GM18508 (cell line): ENCODE measurements at regions not wholly inside any gene's neighbourhood (a gene's known extent, or its start where the extent isn't known, plus 50 kb on each side); places are given as distances from the start of the nearest gene placed in this dataset.
"Not testable (repeated sequence)": the region's sequence is repeated elsewhere in the genome, so short reads cannot be mapped to it uniquely, and the experiment has no call there.

ENCODE experiments used
- ATAC-seq: cut with Tn5 transposase; IDR thresholded peaks from one replicate; pipeline ENCODE4 v1.9.1; 2021; ENCODE audit warnings: moderate number of reproducible peaks; ENCODE audit not compliant: insufficient read depth, unreplicated experiment

DNA sequence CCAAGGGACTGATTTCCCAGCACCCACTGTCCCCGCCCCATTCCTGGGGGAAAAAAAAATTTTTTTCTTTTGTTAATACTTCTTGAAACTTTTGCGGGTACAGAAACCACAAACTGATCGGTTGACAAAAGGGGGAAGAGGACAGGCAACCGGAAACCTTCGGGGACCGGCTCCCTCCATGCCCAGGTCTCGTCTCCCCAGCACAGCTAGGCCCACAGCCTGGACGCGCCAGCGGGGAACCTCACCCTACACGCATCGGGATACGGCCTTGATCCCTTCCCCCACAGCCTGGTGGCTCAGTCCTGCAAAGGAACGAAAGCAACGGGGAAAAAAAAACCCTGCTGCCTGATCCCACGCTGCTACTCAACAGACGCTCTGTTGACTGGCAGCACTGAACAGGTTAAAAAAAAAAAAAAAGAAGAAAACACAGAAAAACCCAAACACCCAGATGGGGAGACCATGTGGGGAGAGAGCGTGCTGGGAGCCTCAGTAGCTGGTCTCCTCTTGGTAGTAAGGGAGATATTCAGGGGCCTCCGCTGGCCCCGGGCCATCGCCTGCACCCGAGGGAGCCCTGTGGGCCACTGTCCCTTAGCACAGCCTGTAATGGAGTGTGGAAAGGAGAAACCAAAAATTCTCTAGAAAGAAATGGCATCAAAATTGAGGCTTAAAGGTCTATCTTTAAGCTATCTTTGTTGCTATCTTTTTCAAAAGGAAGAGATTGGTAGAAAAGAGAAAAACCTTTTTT, 185.7 kb downstream of the POTEC start:
- not testable (repeated sequence) for ATAC-seq

DNA sequence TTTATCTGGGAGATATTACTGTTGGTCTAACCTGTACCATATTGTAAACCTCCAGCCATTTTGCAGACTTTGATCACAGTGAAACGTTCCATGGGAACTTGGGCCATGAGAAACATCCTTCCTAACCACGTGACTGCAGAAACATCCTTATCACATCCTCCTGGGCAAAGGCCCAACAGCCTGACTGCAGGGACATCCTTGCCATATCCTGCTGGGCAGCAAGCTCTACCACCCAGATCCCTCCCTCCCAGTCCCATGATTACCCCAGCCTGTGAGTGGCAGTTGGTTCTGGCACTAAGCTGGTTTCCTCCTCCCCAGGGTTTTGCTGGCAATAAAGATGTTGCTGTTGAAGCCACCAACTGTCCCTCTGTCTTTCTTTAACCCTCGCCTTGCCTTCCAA, 201.2 kb downstream of the POTEC start:
- ATAC-seq: not testable (repeated sequence)

DNA sequence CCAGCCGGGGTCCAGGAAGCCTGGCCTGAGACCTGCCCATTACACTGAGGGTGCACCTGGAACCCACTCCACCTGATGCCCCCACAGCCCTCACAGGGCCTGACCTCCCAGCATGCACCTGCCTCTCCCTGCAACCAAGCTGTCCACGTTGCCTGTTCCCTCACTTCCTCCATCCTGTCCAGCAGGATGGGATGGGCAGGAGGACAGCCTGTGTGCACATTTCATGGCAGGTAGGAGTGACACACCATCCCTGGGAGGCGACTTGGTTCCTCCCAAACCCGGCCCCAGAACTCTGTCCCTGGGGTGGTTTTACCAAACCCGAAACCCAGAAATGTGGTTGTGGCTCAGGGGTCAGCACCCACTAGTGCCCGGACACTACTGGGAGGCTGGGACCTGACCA, 203.8 kb upstream of the ZNF519 start:
- ATAC-seq: not testable (repeated sequence)

DNA sequence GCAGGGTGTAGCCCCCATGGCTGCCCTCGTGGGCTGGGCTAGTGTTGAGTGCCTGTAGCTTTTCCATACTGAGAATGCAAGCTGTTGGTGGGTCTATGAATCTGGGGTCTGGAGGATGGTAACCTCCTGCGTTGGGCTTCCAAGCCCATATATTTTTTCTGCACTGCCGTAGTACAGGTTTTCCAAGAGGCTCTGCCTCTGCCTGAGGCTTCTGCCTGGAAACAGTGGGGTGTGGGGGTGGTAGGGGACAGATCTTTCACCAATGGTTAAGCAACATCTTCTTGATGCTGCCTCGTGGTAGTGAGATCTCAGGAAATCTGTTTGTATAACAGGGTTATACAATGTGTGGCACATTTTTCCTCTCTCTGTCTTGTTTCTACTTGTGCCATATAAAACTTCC, 189.0 kb upstream of the ZNF519 start:
- not testable (repeated sequence) for ATAC-seq

DNA sequence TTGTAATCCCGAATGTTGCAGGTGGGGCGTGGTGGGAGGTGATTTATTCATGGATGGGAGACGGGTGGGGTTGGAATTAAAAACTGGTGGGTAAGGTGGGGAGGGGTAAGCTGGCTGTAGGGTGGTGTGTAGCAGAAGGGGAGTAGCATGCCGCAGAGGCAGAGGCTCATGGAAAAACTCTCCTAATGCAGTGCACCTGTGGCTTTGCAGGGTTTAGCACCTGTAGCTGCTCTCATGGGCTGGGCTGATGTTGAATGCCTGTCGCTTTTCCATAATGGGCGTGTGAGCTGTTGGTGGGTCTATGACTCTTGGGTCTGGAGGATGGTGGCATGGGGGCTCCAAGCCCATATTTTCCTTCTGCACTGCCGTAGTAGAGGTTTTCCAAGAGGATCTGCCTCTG, 169.0 kb upstream of the ZNF519 start:
- ATAC-seq: not testable (repeated sequence)

DNA sequence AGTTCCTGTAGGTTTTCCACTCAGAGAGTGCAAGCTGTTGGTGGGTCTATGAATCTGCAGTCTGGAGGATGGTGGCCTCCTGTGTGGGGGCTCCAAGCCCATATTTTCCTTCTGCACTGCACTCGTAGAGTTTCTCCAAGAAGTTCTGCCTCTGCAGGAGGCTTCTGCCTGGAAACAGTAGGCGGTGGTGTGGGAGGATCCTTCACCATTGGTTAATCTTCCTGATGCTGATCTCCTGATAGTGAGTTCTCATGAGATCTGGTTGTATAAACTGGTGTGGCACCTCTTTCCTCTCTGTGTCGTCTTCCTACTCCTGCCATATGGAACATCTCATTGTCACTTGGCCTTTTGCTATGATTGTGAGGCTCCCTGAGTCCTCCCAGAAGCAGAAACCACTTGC, 162.8 kb upstream of the ZNF519 start:
- not testable (repeated sequence) for ATAC-seq

DNA sequence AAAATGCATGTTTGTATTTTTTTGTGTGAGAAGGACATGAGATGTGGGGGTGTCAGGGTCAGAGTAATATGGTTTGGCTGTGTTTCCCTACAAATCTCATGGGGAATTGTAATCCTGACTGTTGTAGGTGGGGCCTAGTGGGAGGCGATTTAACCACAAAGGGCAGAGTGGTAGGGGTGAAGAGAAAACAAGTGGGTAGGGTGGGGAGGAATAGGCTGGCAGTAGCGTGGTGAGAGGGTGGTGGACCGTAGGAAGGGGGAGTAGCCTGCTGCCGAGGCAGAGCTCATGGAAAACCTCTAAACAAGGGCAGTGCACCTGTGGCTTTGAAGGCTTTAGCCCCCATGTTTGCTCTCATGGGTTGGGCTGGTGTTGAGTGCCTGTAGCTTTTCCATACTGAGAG, 152.8 kb upstream of the ZNF519 start:
- ATAC-seq: no peak

DNA sequence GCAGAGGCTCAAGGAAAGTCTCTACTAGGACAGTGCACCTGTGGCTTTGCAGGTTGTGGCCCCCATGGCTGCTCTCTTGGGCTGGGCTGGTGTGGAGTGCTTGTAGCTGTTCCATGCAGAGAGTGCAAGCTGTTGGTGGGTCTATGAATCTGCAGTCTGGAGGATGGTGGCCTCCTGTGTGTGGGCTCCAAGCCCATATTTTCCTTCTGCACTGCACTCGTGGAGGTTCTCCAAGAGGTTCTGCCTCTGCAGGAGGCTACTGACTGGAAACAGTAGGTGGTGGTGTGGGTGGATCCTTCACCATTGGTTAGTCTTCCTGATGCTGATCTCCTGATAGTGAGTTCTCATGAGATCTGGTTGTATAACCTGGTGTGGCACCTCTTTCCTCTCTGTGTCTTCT, 143.2 kb upstream of the ZNF519 start:
- ATAC-seq: not testable (repeated sequence)

DNA sequence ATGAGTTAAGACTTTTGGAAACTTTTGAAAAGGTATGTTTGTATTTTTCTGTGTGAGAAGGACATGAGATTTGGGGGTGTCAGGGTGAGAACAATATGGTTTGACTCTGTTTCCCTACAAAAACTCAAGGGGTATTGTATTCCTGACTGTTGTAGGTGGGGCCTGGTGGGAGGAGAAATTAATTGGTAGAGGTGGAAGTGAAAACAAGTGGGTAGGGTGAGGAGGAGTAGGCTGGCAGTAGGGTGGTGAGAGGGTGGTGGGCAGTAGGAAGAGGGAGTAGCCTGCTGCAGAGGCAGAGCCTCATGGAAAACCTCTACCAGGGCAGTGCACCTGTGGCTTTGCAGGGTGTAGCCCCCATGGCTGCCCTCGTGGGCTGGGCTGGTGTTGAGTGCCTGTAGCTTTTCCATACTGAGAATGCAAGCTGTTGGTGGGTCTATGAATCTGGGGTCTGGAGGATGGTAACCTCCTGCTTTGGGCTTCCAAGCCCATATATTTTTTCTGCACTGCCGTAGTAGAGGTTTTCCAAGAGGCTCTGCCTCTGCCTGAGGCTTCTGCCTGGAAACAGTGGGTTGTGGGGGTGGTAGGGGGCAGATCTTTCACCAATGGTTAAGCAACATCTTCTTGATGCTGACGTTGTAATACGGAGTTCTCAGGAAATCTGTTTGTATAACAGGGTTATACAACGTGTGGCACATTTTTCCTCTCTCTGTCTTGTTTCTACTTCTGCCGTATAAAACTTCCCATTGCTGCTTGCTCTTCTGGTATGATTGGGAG, 133.6 kb upstream of the ZNF519 start:
- not testable (repeated sequence) for ATAC-seq

DNA sequence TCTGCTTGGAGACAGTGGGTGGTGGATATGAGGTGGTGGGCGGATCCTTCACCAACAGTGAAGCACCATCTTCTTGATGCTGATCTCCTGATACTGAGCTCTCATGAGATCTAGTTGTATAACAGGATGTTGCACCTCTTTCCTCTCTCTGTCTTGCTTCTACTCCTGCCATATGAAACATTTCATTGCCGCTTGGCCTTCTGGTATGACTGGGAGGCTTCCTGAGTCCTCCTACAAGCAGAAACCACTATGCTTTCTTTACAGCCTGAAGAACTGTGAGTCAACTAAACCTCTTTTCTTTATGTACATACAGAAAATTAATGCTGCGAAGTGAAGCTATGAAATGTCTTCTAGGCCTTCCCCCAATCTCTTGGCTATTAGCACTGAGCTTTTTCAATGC, 130.6 kb upstream of the ZNF519 start:
- not testable (repeated sequence) for ATAC-seq

DNA sequence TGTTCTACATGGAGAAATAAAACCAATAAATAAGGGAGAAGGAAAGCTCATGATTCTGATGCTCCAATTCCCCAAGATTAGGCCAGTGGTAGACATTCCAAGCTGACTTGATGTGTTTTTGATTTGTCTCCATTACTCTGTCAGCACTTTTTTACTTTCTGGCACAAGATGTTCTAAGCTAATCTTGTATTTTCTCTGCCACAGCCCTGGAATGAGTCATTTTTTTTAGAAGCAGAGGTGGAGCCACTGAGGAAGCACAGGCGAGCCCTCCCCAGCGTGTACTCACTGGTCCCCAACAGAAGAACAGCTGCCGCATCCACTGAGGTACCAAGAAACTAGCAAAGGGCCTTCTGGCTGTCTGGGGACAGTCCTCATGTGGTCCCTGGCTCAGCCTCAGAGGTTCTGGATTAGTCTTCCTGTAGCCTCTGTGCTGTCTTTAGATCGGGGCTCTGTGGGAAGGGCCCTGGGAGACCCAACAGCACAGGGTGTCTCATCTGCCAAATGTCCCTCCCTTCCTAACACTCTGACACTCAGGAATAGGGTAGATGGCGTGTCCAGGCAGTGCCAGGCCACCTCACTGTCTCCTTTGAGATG, 117.9 kb upstream of the ZNF519 start:
- not testable (repeated sequence) for ATAC-seq

DNA sequence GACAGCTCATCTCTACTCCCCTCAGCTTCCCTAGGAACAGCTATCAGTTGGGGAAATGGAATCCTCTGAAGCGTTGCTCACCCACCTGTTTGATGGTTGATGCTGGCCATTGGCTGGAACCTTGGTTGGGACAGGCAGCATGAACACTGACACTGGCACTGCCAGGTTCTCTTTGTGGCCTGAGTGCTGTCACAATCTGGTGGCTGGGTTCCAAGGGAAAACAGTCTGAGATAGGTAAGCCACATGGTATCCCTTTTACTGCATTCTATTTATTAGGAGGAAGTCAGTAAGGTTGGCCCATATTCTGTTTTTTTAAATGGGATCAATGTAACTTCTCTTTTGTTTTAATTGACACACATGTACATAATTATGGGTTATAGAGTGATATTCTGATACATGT, 107.0 kb upstream of the ZNF519 start:
- not testable (repeated sequence) for ATAC-seq

DNA sequence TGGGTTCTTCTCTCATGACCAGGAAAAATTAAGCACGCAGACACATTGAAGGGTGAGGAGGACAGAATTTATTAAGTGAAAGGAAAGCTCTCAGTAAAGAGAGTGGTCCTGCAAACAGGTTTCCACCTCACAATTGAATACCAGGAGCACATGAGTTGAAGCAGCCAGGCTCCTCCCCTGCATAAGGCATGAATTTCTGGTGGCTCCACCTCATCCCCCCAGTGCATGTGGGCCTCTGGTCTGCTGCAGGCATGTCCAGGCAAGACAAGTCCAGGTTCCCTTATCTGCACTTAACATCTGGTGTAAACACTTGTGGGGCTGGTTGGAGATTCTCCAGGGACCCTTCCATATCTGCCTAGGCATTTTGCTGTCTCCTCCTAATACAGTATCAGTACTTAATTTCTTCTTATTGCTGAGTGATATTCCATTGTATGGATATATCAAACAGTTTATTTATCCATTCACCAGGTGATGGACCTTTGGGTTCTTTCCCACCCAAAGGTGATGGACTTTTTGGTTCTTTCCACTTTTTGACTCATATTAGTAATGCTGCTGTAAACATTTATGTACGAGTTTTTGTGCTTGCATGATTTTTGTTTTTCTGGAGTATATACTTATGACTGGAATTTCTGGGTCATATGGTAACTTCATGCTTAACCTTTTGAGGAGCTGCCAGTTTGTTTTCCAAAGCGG, 104.3 kb upstream of the ZNF519 start:
- ATAC-seq: not testable (repeated sequence)

DNA sequence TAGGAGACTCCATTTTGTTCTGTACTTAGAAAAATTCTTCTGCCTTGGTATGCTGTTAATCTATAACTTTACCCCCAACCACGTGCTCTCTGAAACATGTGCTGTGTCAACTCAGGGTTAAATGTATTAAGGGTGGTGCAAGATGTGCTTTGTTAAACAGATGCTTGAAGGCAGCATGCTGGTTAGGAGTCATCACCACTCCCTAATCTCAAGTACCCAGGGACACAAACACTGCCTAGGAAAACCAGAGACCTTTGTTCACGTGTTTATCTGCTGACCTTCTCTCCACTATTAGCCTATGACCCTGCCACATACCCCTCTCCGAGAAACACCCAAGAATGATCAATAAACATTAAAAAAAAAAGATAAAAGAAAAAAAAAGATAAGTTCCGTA, 93.0 kb upstream of the ZNF519 start:
- ATAC-seq: not testable (repeated sequence)

DNA sequence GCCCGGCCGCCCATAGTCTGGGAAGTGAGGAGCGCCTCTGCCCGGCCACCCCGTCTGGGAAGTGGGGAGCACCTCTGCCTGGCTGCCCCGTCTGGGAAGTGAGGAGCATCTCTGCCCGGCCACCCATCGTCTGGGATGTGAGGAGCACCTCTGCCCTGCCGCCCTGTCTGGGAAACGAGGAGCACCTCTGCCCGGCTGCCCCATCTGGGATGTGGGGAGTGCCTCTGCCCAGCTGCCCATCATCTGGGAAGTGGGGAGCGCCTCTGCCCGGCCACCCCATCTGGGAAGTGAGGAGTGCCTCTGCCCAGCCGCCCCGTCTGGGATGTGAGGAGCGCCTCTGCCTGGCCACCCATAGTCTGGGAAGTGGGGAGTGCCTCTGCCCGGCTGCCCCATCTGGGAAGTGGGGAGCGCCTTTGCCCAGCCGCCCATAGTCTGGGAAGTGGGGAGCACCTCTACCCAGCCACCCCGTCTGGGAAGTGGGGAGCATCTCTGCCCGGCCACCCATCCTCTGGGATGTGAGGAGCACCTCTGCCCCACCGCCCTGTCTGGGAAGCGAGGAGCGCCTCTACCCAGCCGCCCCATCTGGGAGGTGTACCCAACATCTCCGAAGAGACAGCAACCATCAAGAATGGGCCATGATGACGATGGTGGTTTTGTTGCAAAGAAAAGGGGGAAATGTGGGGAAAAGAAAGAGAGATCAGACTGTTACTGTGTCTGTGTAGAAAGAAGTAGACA, 92.5 kb upstream of the ZNF519 start:
- not testable (repeated sequence) for ATAC-seq

DNA sequence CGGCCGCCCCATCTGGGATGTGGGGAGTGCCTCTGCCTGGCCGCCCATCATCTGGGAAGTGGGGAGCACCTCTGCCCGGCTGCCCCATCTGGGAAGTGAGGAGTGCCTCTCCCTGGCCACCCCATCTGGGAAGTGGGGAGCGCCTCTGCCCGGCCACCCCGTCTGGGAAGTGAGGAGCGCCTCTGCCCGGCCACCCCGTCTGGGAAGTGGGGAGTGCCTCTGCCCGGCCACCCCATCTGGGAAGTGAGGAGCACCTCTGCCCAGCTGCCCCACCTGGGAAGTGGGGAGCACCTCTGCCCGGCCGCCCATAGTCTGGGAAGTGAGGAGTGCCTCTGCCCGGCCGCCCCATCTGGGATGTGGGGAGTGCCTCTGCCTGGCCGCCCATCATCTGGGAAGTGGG, 91.7 kb upstream of the ZNF519 start:
- not testable (repeated sequence) for ATAC-seq

DNA sequence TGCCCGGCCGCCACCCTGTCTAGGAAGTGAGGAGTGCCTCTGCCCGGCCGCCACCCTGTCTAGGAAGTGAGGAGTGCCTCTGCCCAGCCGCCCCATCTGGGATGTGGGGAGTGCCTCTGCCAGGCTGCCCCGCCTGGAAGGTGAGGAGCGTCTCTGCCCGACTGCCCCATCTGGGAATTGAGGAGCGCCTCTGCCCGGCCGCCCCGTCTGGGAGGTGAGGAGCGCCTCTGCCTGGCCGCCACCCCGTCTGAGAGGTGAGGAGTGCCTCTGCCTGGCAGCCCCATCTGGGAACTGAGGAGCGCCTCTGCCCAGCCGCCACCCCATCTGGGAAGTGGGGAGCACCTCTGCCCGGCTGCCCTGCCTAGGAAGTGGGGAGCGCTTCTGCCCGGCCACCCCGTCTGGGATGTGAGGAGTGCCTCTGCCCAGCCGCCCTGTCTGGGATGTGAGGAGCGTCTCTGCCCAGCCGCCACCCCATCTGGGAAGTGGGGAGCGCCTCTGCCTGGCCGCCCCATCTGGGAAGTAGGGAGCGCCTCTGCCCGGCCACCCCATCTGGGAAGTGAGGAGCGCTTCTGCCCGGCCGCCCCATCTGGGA, 91.1 kb upstream of the ZNF519 start:
- not testable (repeated sequence) for ATAC-seq

DNA sequence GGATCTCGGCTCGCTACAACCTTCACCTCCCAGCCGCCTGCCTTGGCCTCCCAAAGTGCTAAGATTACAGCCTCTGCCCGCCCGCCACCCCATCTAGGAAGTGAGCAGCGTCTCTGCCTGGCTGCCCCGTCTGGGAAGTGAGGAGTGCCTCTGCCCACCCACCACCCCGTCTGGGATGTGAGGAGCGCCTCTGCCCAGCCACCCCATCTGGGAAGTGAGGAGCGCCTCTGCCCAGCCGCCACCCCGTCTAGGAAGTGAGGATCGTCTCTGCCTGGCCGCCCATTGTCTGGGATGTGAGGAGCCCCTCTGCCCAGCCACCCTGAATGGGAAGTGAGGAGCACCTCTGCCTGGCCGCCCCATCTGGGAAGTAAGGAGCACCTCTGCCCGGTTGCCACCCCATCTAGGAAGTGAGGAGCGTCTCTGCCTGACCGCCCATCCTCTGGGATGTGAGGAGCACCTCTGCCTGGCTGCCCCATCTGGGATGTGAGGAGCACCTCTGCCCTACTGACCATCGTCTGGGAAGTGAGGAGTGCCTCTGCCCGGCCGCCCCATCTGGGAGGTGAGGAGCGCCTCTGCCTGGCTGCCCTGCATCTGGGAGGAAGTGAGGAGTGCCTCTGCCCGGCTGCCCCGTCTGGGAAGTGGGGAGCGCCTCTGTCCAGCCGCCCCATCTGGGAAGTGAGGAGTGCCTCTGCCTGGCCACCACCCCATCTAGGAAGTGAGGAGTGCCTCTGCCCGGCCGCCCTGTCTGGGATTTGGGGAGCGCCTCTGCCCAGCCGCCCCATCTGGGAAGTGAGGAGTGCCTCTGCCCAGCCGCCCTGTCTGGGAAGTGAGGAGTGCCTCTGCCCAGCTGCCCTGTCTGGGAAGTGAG, 90.4 kb upstream of the ZNF519 start:
- ATAC-seq: not testable (repeated sequence)

DNA sequence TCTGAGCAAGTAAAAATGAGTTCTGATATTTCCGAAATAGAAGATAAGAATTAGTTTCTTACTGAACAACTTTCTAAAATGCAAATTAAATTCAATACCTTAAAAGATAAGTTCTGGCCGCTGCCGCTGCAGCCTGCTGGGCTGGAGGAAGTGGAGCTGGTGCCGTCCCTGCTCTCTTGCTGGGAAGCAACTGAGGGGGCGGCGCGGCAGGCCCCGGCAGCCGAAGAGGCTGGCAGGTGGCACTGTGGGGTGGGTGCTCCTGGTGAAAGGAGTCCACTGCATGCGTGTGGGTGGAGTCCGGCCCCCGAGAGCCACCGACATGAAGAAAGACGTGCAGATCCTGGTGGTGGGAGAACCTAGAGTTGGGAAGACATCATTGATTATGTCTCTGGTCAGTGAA, 89.5 kb upstream of the ZNF519 start:
- ATAC-seq: no peak
